T follicular helper cell (primary cell): ENCODE measurements at regions not wholly inside any gene's neighbourhood (a gene's known extent, or its start where the extent isn't known, plus 50 kb on each side); places are given as distances from the start of the nearest gene placed in this dataset.

Source experiments
- DNase-seq: peaks from one replicate; pipeline ENCODE4 v3.0.0-alpha.2; 2020; ENCODE audit warnings: low read depth

DNA sequence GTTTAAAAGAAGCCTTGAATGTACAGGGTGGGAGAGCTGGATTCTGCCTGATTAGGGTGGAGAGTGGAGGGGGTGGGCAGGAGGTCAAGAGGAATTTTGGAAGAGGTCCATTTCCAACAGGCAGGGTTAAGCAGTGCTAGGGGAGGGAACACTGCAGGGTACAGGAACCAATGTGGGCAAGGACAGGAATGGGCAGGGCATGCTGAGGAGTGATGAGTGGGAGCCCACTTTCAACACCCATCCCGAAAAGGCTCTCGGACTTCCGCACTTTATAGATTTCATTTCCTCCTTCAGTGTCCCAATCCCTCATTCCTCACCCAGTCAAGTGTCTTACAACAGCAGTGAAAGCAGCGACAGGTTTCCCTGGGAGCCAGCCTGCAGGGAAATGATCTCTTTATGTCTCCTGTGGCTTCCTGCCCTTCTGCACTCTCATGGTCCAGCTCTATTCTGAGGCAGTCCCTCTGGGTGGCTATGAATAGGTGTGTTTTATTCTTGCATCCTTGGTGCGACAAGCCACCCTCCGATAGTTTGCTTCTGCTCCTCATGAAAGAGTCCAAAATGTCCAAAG lies 50.5 kb upstream of the ZNF507 start:
- DNase-seq: no peak
